Activated CD4-positive, alpha-beta T cell treated with anti-CD3 and anti-CD28 coated beads, Interleukin-2, amount 10 ng/mL, durations not matched to agents 24 days and 14 days (primary cell): ENCODE measurements at regions not wholly inside any gene's neighbourhood (a gene's known extent, or its start where the extent isn't known, plus 50 kb on each side); places are given as distances from the start of the nearest gene placed in this dataset.
A peak's percentile ranks its signal among the peaks of the same experiment; 100 is the strongest.
"Not testable (repeated sequence)": the region's sequence is repeated elsewhere in the genome, so short reads cannot be mapped to it uniquely, and the experiment has no call there.

ENCODE experiments used
- DNase-seq: peaks from one replicate; pipeline ENCODE4 v3.0.0; 2022
- H3K27ac Mint-ChIP-seq: one replicate; pipeline ENCODE4 v1.8.0; 2022; ENCODE audit warnings: mild to moderate bottlenecking, mixed read lengths
- H3K27me3 Mint-ChIP-seq: one replicate; pipeline ENCODE4 v1.8.0; 2022; ENCODE audit warnings: mixed read lengths
- H3K36me3 Mint-ChIP-seq: one replicate; pipeline ENCODE4 v1.8.0; 2022; ENCODE audit warnings: low read depth, mild to moderate bottlenecking, mixed read lengths
- H3K4me1 Mint-ChIP-seq: one replicate; pipeline ENCODE4 v1.8.0; 2021; ENCODE audit warnings: mixed read lengths
- H3K4me3 Mint-ChIP-seq: one replicate; pipeline ENCODE4 v1.8.0; 2022; ENCODE audit warnings: mild to moderate bottlenecking, moderate library complexity, mixed read lengths
- H3K9me3 Mint-ChIP-seq: one replicate; pipeline ENCODE4 v1.8.0; 2021; ENCODE audit warnings: mixed read lengths
- intact Hi-C: fragments of 100-400 bp; cut with micrococcal nuclease; formaldehyde crosslinking; loops from one replicate; pipeline ENCODE4 v1.15.1; 2023

DNA sequence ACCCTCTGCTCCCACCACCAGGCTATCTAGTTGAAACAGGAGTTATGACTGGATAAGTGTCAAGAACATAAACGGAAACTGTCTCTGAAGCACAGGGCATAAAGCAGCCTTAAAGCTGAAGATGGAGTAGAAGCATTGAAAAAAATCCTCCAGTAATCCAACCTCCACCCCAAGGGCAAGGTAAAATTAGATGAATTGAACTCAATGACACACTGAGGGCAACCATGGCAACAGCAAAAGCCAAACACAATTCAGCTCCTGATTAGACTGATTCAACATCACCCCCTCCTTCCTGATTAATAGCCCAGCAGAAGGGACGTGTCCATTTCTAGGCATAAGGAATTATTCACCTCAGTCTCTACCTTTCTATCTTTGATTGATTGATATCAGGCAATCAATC, 183.2 kb upstream of the MAP3K1 start:
- Mint-ChIP-seq H3K27me3 (peaks cover 12% of the 10 kb centered on the region), H3K36me3 (peaks cover 6% of the 10 kb centered on the region), H3K4me3 (no peak overlapping the region), H3K9me3 (peaks cover 17% of the 10 kb centered on the region), H3K4me1 (no peaks in the 10 kb centered on the region), H3K27ac (no peak overlapping the region)
- DNase-seq: peak; percentile 46
- intact Hi-C loops: no loop called here

DNA sequence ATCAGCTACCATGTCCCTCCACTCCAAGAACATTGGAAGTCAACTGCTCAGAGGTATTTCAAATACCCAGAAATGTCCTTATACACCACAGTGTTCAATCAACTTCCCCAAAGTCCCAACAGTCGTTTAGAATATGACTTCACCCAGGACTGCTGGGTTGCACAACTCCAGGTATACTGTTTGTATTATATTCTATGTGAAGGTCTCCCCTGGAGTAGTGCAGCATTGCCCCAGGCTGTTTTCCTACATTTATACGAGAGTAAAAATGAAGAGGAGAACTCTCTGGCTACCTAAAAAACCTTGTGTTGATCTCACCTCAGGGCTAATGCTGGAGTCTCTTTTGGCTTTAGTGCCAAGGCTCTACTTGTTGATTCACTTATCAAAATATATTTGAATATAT, 183.6 kb upstream of the MAP3K1 start:
- Mint-ChIP-seq H3K4me1 (no peaks in the 10 kb centered on the region), H3K27ac (no peak overlapping the region), H3K4me3 (no peak overlapping the region), H3K36me3 (peaks cover 6% of the 10 kb centered on the region), H3K27me3 (peaks cover 10% of the 10 kb centered on the region), H3K9me3 (peaks cover 17% of the 10 kb centered on the region)
- intact Hi-C loops: no loop called here
- DNase-seq: no peak

DNA sequence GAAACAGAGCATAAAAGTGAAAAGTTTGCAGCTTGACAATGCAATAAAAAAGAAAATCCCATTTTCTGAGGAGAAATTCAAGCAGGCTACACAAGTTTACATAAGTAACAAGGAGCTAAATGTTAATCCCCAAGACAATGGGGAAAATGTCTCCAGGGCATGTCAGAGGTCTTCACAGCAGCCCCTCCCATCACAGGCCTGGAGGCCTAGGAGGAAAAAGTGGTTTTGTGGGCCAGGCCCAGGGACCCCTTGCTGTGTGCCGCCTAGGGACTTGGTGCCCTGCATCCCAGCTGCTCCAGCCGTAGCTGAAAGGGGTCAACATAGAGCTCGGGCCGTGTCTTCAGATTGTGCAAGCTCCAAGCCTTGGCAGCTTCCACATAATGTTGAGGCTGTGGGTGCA, 186.7 kb upstream of the MAP3K1 start:
- H3K36me3 Mint-ChIP-seq, DNase-seq, intact Hi-C loops, H3K4me3 Mint-ChIP-seq, H3K27ac Mint-ChIP-seq, H3K4me1 Mint-ChIP-seq: not testable (repeated sequence)
- Mint-ChIP-seq H3K27me3 (peaks cover 13% of the 10 kb centered on the region), H3K9me3 (peaks cover 22% of the 10 kb centered on the region)

DNA sequence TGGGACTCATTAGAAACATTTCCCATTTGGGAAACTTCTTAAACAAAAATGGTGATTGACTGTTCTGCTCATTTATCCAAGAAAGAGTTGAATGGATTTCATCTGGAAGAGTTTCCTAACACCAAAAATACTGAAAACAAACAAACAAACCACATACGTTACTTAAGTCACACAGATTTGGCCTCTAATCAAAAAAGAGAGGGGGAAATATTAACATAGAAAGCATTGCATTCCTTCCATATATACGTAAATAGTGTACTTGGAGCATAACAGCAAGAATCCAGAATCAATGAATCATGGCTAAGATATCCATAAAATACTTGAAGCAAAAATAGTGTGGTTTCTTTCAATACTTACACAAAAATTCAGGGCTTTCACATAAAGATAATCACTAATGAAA, 189.8 kb upstream of the MAP3K1 start:
- Mint-ChIP-seq H3K4me1 (no peaks in the 10 kb centered on the region), H3K36me3 (peaks cover 8% of the 10 kb centered on the region), H3K9me3 (peaks cover 19% of the 10 kb centered on the region), H3K4me3 (no peak overlapping the region), H3K27ac (no peak overlapping the region), H3K27me3 (peaks cover 9% of the 10 kb centered on the region)
- intact Hi-C loops: no loop called here
- no peak for DNase-seq

- intact Hi-C loops: no loop called here
- H3K4me3 Mint-ChIP-seq: no peak overlapping the region
- peaks cover 11% of the 10 kb centered on the region for H3K9me3 Mint-ChIP-seq
- no peak overlapping the region for H3K27ac Mint-ChIP-seq
- DNase-seq: peak; percentile 4
- H3K36me3 Mint-ChIP-seq: peaks cover 7% of the 10 kb centered on the region
- peaks cover 7% of the 10 kb centered on the region for H3K27me3 Mint-ChIP-seq
- H3K4me1 Mint-ChIP-seq: no peaks in the 10 kb centered on the region
These were observed 190.6 kb upstream of the MAP3K1 start for GRCh38 chr5:56624751-56625150.

GRCh38 chr5:56622141-56622540, 193.2 kb upstream of the MAP3K1 start:
- peaks cover 7% of the 10 kb centered on the region for H3K36me3 Mint-ChIP-seq
- H3K4me1 Mint-ChIP-seq: no peaks in the 10 kb centered on the region
- intact Hi-C loops: no loop called here
- H3K9me3 Mint-ChIP-seq: peaks cover 9% of the 10 kb centered on the region
- no peak overlapping the region for H3K4me3 Mint-ChIP-seq
- DNase-seq: no peak
- peaks cover 6% of the 10 kb centered on the region for H3K27me3 Mint-ChIP-seq
- no peak overlapping the region for H3K27ac Mint-ChIP-seq

- Mint-ChIP-seq H3K4me1 (peaks cover 5% of the 10 kb centered on the region), H3K36me3 (peaks cover 11% of the 10 kb centered on the region), H3K27ac (no peak overlapping the region)
These were observed 194.3 kb upstream of the MAP3K1 start for GRCh38 chr5:56620903-56621677.

DNA sequence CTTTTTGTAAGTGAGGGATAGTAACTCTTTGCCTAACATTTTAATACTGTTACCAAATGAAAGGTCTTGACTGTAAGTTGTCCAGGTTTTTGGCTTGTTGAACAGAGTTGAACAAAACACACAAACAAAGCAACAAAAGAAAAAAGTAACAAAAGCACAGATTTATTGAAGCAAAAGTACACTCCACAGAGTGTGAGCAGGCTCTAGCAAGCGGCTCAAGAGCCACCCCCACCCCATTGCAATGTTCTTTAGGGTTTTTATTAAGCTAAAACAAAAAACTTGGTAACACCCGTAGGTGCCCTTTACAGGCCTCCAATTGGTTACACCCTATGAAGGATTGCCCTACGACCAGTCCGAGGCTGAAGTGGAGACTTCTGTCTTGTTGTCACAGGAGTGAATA, 197.4 kb upstream of the MAP3K1 start:
- H3K9me3 Mint-ChIP-seq: peaks cover 13% of the 10 kb centered on the region
- peak; percentile 40 for DNase-seq
- peaks cover 15% of the 10 kb centered on the region for H3K36me3 Mint-ChIP-seq
- H3K4me1 Mint-ChIP-seq: peaks cover 35% of the 10 kb centered on the region
- no peak overlapping the region for H3K4me3 Mint-ChIP-seq
- no peaks in the 10 kb centered on the region for H3K27me3 Mint-ChIP-seq
- intact Hi-C loops: no loop called here
- no peak overlapping the region for H3K27ac Mint-ChIP-seq

More at GRCh38 chr5:56620903-56621677, 194.3 kb upstream of the MAP3K1 start:
- peak; percentile 8 for DNase-seq
- H3K27me3 Mint-ChIP-seq: peaks cover under 1% of the 10 kb centered on the region
- H3K9me3 Mint-ChIP-seq: peaks cover 4% of the 10 kb centered on the region
- intact Hi-C loops: no loop called here
- H3K4me3 Mint-ChIP-seq: no peak overlapping the region

DNA sequence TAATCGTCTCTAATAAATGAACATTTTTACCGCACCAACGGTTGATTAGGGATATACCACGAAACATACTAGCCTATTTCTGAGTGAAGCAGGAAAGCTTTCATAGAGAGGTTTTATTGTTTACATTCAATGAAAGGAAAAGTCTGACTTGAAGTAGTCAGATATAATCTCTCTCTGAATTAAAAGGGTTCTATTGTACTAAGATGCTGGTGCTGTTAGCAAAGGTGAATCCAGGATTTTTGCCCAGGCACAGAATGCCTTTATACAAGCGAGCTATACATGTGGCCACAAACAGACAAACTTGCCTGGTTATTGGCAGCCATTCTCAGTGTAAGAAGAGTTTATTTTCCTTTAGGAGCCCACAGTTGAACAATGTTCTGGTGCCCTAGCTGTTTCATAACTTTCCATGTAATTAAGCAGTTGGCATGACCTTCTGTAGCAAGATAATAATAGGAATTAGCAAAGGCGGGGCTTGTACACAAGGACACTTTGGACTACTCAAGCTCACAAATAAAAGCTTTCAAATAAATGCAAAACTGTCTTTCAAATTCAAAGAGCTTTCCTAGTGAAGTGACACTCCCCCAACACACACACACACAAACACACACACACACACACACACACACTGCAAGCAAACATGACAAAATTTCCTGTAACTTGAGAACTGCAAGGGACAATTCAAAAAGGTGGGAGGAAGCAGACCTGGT, 198.7 kb upstream of the MAP3K1 start:
- peak overlapping the region; percentile 54 for H3K4me3 Mint-ChIP-seq
- H3K36me3 Mint-ChIP-seq: peaks cover 23% of the 10 kb centered on the region
- H3K27me3 Mint-ChIP-seq: no peaks in the 10 kb centered on the region
- peaks cover 48% of the 10 kb centered on the region for H3K4me1 Mint-ChIP-seq
- no peak overlapping the region for H3K27ac Mint-ChIP-seq
- intact Hi-C loops: no loop called here
- H3K9me3 Mint-ChIP-seq: peaks cover 21% of the 10 kb centered on the region
- peak; percentile 48 for DNase-seq

DNA sequence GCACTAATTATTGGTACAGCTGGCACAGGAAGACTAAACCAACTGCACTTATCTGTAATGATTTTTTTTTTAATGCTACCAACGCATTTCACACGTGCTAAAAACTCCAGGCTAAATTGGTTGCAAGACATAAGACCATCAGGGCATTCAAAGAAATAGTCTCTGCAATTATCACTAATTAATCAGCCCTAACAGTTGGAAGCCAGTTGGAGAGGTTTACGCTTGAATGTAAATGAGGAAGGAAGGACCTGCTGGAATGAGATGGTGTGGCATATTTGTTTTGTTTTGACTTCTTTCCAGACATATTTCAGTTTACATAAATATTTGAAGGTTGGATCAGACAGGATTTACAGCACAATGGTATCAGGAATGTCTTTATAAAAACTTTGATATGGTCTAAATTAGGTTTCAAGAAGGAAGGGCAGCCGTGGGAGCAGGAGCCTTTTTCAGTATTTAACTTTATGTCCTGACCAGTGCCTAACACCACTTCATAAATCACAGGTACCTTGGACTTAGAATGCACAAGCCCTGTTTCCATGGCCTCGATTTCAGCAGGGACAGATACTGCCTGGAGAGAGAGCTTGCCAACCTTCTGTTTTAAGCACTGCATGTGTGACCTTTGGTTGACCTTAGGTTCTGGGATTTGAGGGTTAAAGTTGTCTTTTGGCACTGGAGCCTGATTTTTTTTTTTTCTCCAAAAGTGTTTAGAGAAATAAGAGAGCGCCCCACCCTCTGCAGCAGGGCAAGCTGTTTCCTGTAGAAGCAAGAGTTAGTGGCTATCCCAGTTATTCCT, 199.8 kb upstream of the MAP3K1 start:
- H3K27ac Mint-ChIP-seq: peak overlapping the region; percentile 3
- H3K36me3 Mint-ChIP-seq: peaks cover 28% of the 10 kb centered on the region
- peak; percentile 57 for DNase-seq
- peak overlapping the region; percentile 54 for H3K4me3 Mint-ChIP-seq
- no peaks in the 10 kb centered on the region for H3K27me3 Mint-ChIP-seq
- intact Hi-C loops: no loop called here
- peaks cover 57% of the 10 kb centered on the region for H3K4me1 Mint-ChIP-seq
- peaks cover 26% of the 10 kb centered on the region for H3K9me3 Mint-ChIP-seq

- Mint-ChIP-seq H3K9me3 (peaks cover 29% of the 10 kb centered on the region), H3K4me1 (peaks cover 75% of the 10 kb centered on the region), H3K27ac (peak overlapping the region; percentile 87), H3K4me3 (peak overlapping the region; percentile 78), H3K36me3 (peaks cover 27% of the 10 kb centered on the region), H3K27me3 (no peaks in the 10 kb centered on the region)
- intact Hi-C loops: loop anchor here (2.0 to 5.0 kb wide), 2 partner anchors 205 to 284 kb away; partner anchors contain the start of gene MAP3K1
- DNase-seq: peak; percentile 85
These were observed 202.6 kb upstream of the MAP3K1 start for GRCh38 chr5:56612759-56613158.

GRCh38 chr5:56612353-56612752, 203.0 kb upstream of the MAP3K1 start:
- H3K9me3 Mint-ChIP-seq: peaks cover 29% of the 10 kb centered on the region
- peaks cover 79% of the 10 kb centered on the region for H3K4me1 Mint-ChIP-seq
- intact Hi-C loops: loop anchor here (2.0 to 5.0 kb wide), 2 partner anchors 205 to 284 kb away; partner anchors contain the start of gene MAP3K1
- no peak for DNase-seq
- H3K27ac Mint-ChIP-seq: peak overlapping the region; percentile 87
- H3K27me3 Mint-ChIP-seq: no peaks in the 10 kb centered on the region
- peak overlapping the region; percentile 78 for H3K4me3 Mint-ChIP-seq
- peaks cover 27% of the 10 kb centered on the region for H3K36me3 Mint-ChIP-seq

DNA sequence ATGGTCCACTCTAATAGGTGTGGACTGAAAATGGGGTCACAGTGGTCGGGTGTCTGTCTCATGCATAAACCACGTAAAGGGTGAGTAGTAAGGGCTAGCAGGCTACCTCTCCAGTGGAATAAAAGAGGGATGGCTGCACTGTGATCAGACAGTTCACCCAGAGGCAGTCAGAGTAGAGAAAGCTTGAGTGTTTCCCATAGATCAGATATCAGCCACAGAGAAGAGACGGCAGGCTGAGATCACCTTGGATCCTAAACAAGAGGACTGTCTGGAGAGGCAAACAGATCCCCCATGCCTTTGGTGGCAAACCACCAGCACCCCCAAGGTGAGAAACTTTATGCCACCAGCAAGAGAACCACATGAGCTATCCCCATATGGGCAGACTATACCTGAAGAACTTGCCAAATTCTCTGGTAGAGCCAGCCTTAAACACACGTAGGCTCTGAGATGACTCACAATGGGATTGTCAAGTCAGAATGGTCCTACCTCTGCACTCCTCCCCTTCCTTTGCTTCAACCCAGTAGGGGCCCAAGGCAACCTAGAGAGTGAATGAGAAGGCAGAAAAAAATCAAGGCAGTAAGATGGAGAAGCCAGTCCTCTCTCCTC, 205.2 kb upstream of the MAP3K1 start:
- peaks cover 29% of the 10 kb centered on the region for H3K9me3 Mint-ChIP-seq
- intact Hi-C loops: loop anchor here (2.0 to 5.0 kb wide), 3 partner anchors 21 to 207 kb away; partner anchors contain the start of gene MAP3K1
- peak overlapping the region; percentile 80 for H3K27ac Mint-ChIP-seq
- peaks cover 79% of the 10 kb centered on the region for H3K4me1 Mint-ChIP-seq
- DNase-seq: peak; percentile 79
- no peaks in the 10 kb centered on the region for H3K27me3 Mint-ChIP-seq
- peak overlapping the region; percentile 50 for H3K4me3 Mint-ChIP-seq
- peaks cover 19% of the 10 kb centered on the region for H3K36me3 Mint-ChIP-seq
